ENCODE measurements at regions not wholly inside any gene's neighbourhood (a gene's known extent, or its start where the extent isn't known, plus 50 kb on each side); places are given as distances from the start of the nearest gene placed in this dataset.
"Not testable (repeated sequence)": the region's sequence is repeated elsewhere in the genome, so short reads cannot be mapped to it uniquely, and the experiment has no call there.

GRCh38 chr12:74401035-74401434 lies 136.6 kb upstream of the ATXN7L3B start:
- ATAC-seq (no peak), DNase-seq (no peak)
- 76% methylated on average over 2 of the region's 2 CpGs for WGBS (ENCODE audit: insufficient coverage, low coverage, low lambda C conversion rate, missing lambda C conversion rate)
- TF ChIP-seq POLR2A (IDR thresholded peaks at IDR 0.05), result no peak
- TF ChIP-seq CTCF (IDR thresholded peaks at IDR 0.05), result no peak
- Histone ChIP-seq H3K9me3 (no peaks in the 10 kb centered on the region), H3K27ac (no peak overlapping the region), H3K27me3 (no peaks in the 10 kb centered on the region), H3K36me3 (no peaks in the 10 kb centered on the region), H3K4me3 (no peak overlapping the region), H3K4me1 (no peaks in the 10 kb centered on the region)
- intact Hi-C loops (cut with DNase I), result no loop called here

GRCh38 chr12:74401966-74402365 lies 135.7 kb upstream of the ATXN7L3B start:
- 89% methylated on average over 3 of the region's 3 CpGs for WGBS (ENCODE audit: insufficient coverage, low coverage, low lambda C conversion rate, missing lambda C conversion rate)
- ATAC-seq, result no peak
- DNase-seq, result no peak
- intact Hi-C loops (cut with DNase I), result no loop called here
- Histone ChIP-seq H3K9me3 (no peaks in the 10 kb centered on the region), H3K4me3 (no peak overlapping the region), H3K27ac (no peak overlapping the region), H3K27me3 (no peaks in the 10 kb centered on the region), H3K36me3 (no peaks in the 10 kb centered on the region), H3K4me1 (no peaks in the 10 kb centered on the region)
- no peak for TF ChIP-seq CTCF (IDR thresholded peaks at IDR 0.05)
- TF ChIP-seq POLR2A (IDR thresholded peaks at IDR 0.05), result no peak

GRCh38 chr12:74403221-74403470 lies 134.5 kb upstream of the ATXN7L3B start:
- H3K4me1 ChIP-seq; H3K9me3 ChIP-seq; intact Hi-C loops (cut with DNase I); ATAC-seq; H3K27me3 ChIP-seq; H3K36me3 ChIP-seq; H3K4me3 ChIP-seq; DNase-seq; H3K27ac ChIP-seq: not testable (repeated sequence)
- WGBS (ENCODE audit: insufficient coverage, low coverage, low lambda C conversion rate, missing lambda C conversion rate), result no CpG with 5 or more reads among the region's 12 CpGs

GRCh38 chr12:74408601-74409166 lies 129.0 kb upstream of the ATXN7L3B start:
- WGBS (ENCODE audit: insufficient coverage, low coverage, low lambda C conversion rate, missing lambda C conversion rate), result 4% methylated on average over 2 of the region's 2 CpGs
- H3K4me1 ChIP-seq, result no peaks in the 10 kb centered on the region
- DNase-seq (no peak), ATAC-seq (no peak)
- TF ChIP-seq POLR2A (IDR thresholded peaks at IDR 0.05) (no peak), CTCF (IDR thresholded peaks at IDR 0.05) (no peak)
- H3K27ac ChIP-seq, result no peak overlapping the region
- H3K36me3 ChIP-seq, result no peaks in the 10 kb centered on the region
- no peaks in the 10 kb centered on the region for H3K27me3 ChIP-seq
- intact Hi-C loops (cut with DNase I), result no loop called here
- no peak overlapping the region for H3K4me3 ChIP-seq
- H3K9me3 ChIP-seq, result no peaks in the 10 kb centered on the region

- Histone ChIP-seq H3K4me3 (no peak overlapping the region), H3K36me3 (no peaks in the 10 kb centered on the region), H3K4me1 (peaks cover 0 to 2% (median 0%) of the 10 kb centered on the region in 4 donors), H3K27me3 (no peaks in the 10 kb centered on the region), H3K27ac (no peak overlapping the region), H3K9me3 (no peaks in the 10 kb centered on the region)
- DNase-seq (no peak), ATAC-seq (peak in 1 of 4 donors; percentile 23)
- intact Hi-C loops (cut with DNase I), result no loop called here
- peak; percentile 18 to 58 (median 48) for TF ChIP-seq CTCF (IDR thresholded peaks at IDR 0.05)
- TF ChIP-seq POLR2A (IDR thresholded peaks at IDR 0.05), result no peak
- WGBS (ENCODE audit: insufficient coverage, low coverage, low lambda C conversion rate, missing lambda C conversion rate), result 44% methylated on average over 2 of the region's 2 CpGs
Measured at GRCh38 chr12:74412606-74413230, 124.9 kb upstream of the ATXN7L3B start.
